ENCODE measurements at regions not wholly inside any gene's neighbourhood (a gene's known extent, or its start where the extent isn't known, plus 50 kb on each side); places are given as distances from the start of the nearest gene placed in this dataset.
A peak's percentile ranks its signal among the peaks of the same experiment; 100 is the strongest.

- DNase-seq: peak; percentile 89
Observed at GRCh38 chr13:74210693-74211393, 76.6 kb upstream of the KLF12 start.

GRCh38 chr13:74206855-74207254 is 72.7 kb upstream of the KLF12 start:
- no peak for DNase-seq

- no peak for DNase-seq
Observed at GRCh38 chr13:74206061-74206561, 71.9 kb upstream of the KLF12 start.

- no peak for DNase-seq
Observed at GRCh38 chr13:74205313-74205690, 71.1 kb upstream of the KLF12 start.

GRCh38 chr13:74204602-74205312 is 70.6 kb upstream of the KLF12 start:
- DNase-seq: no peak

GRCh38 chr13:74203576-74203975 is 69.4 kb upstream of the KLF12 start:
- no peak for DNase-seq

GRCh38 chr13:74202129-74202813 is 68.1 kb upstream of the KLF12 start:
- DNase-seq: no peak

GRCh38 chr13:74201530-74201929 is 67.3 kb upstream of the KLF12 start:
- DNase-seq: no peak

GRCh38 chr13:74200081-74200480 is 65.9 kb upstream of the KLF12 start:
- no peak for DNase-seq

- no peak for DNase-seq
Observed at GRCh38 chr13:74197677-74198429, 63.6 kb upstream of the KLF12 start.

- no peak for DNase-seq
Observed at GRCh38 chr13:74194846-74195245, 60.6 kb upstream of the KLF12 start.

- no peak for DNase-seq
Observed at GRCh38 chr13:74193391-74193790, 59.2 kb upstream of the KLF12 start.

GRCh38 chr13:74191410-74191809 is 57.2 kb upstream of the KLF12 start:
- peak; percentile 34 for DNase-seq

- DNase-seq: no peak
Observed at GRCh38 chr13:74190999-74191398, 56.8 kb upstream of the KLF12 start.

- DNase-seq: no peak
Observed at GRCh38 chr13:74187564-74187963, 53.4 kb upstream of the KLF12 start.

GRCh38 chr13:74184283-74184682 is 50.1 kb upstream of the KLF12 start:
- DNase-seq: no peak
